CD4-positive, CD25-positive, alpha-beta regulatory T cell (primary cell): ENCODE measurements at regions not wholly inside any gene's neighbourhood (a gene's known extent, or its start where the extent isn't known, plus 50 kb on each side); places are given as distances from the start of the nearest gene placed in this dataset.

Source experiments
- ATAC-seq, 2 donors: fragments of 150-1000 bp; cut with Tn5 transposase; one replicate each; pipeline ENCODE4 v1.10.0; 2021; ENCODE audit warnings: low read depth in 2 of 2, moderate number of reproducible peaks in 2 of 2, moderate library complexity in 1 of 2
- DNase-seq, 3 donors: peaks; one replicate each; pipeline versions ENCODE4 v3.0.0 to v3.0.0-alpha.2; 2012 to 2022; ENCODE audit warnings: mixed read lengths in 1 of 3
- H3K27ac ChIP-seq: one replicate; pipeline ENCODE4 v1.7.0; 2013; ENCODE audit warnings: mild to moderate bottlenecking, low read length; ENCODE audit not compliant: insufficient read depth, poor library complexity, severe bottlenecking
- H3K27me3 ChIP-seq: one replicate; pipeline ENCODE4 v1.7.0; 2013; ENCODE audit warnings: low read length; ENCODE audit not compliant: control insufficient read depth, insufficient read depth
- H3K36me3 ChIP-seq: one replicate; pipeline ENCODE4 v1.7.0; 2013; ENCODE audit warnings: mild to moderate bottlenecking, low read length, moderate library complexity; ENCODE audit not compliant: control insufficient read depth, insufficient read depth
- H3K4me1 ChIP-seq: 2 replicates; pipeline ENCODE4 v1.7.0; 2013; ENCODE audit warnings: mild to moderate bottlenecking, low read length; ENCODE audit not compliant: insufficient read depth, control insufficient read depth, poor library complexity, severe bottlenecking
- H3K4me3 ChIP-seq: one replicate; pipeline ENCODE4 v1.7.0; 2013; ENCODE audit warnings: low read depth, mild to moderate bottlenecking, low read length, moderate library complexity
- H3K9me3 ChIP-seq, 2 experiments: 1 replicate in 1 of 2; 2 replicates in 1 of 2; pipeline ENCODE4 v1.7.0; 2013; ENCODE audit warnings: low read length in 2 of 2, mild to moderate bottlenecking in 1 of 2, moderate library complexity in 1 of 2; ENCODE audit not compliant: control insufficient read depth in 2 of 2
- H3K27ac Mint-ChIP-seq, 3 donors: one replicate each; pipeline ENCODE4 v1.8.0; 2020 to 2022; ENCODE audit warnings: mild to moderate bottlenecking in 3 of 3, mixed read lengths in 3 of 3, moderate library complexity in 2 of 3
- H3K27me3 Mint-ChIP-seq: one replicate; pipeline ENCODE4 v1.8.0; 2022; ENCODE audit warnings: mild to moderate bottlenecking, mixed read lengths
- H3K36me3 Mint-ChIP-seq: one replicate; pipeline ENCODE4 v1.8.0; 2020; ENCODE audit warnings: mixed read lengths
- H3K4me1 Mint-ChIP-seq, 4 donors: one replicate each; pipeline ENCODE4 v1.8.0; 2020 to 2022; ENCODE audit warnings: mixed read lengths in 4 of 4, mild to moderate bottlenecking in 1 of 4
- H3K4me3 Mint-ChIP-seq, 4 donors: one replicate each; pipeline ENCODE4 v1.8.0; 2020 to 2022; ENCODE audit warnings: mild to moderate bottlenecking in 4 of 4, mixed read lengths in 4 of 4, moderate library complexity in 3 of 4
- H3K9me3 Mint-ChIP-seq, 7 donors: one replicate each; pipeline ENCODE4 v1.8.0; 2020 to 2022; ENCODE audit warnings: mixed read lengths in 7 of 7, mild to moderate bottlenecking in 3 of 7, moderate library complexity in 2 of 7

- Mint-ChIP-seq H3K9me3 (peaks cover 3 to 7% (median 4%) of the 10 kb centered on the region in 7 donors), H3K27me3 (peaks cover 12% of the 10 kb centered on the region), H3K36me3 (peaks cover 11% of the 10 kb centered on the region), H3K4me3 (no peak overlapping the region), H3K27ac (no peak overlapping the region), H3K4me1 (peaks cover 0 to 10% (median 8%) of the 10 kb centered on the region in 4 donors)
- no peaks in the 10 kb centered on the region for H3K36me3 ChIP-seq
- no peak overlapping the region for H3K4me3 ChIP-seq
- DNase-seq (no peak), ATAC-seq (no peak)
- no peaks in the 10 kb centered on the region for H3K4me1 ChIP-seq
- H3K27ac ChIP-seq, result no peak overlapping the region
- H3K27me3 ChIP-seq, result no peaks in the 10 kb centered on the region
- no peaks in the 10 kb centered on the region for H3K9me3 ChIP-seq
These were observed 223.6 kb upstream of the PREP start for GRCh38 chr6:105626295-105627158.

- no peak for DNase-seq
- no peaks in the 10 kb centered on the region for H3K36me3 ChIP-seq
- no peak overlapping the region for H3K27ac ChIP-seq
- peaks cover 4% of the 10 kb centered on the region for H3K27me3 Mint-ChIP-seq
- no peak for ATAC-seq
- H3K4me1 Mint-ChIP-seq, result peaks cover 0 to 12% (median 9%) of the 10 kb centered on the region in 4 donors
- no peaks in the 10 kb centered on the region for H3K4me1 ChIP-seq
- no peak overlapping the region for H3K4me3 ChIP-seq
- no peaks in the 10 kb centered on the region for H3K9me3 ChIP-seq
- H3K27me3 ChIP-seq, result no peaks in the 10 kb centered on the region
- H3K4me3 Mint-ChIP-seq, result no peak overlapping the region
- H3K27ac Mint-ChIP-seq, result no peak overlapping the region
- no peaks in the 10 kb centered on the region for H3K36me3 Mint-ChIP-seq
- H3K9me3 Mint-ChIP-seq, result peaks cover 0 to 6% (median 1%) of the 10 kb centered on the region in 7 donors
These were observed 221.1 kb upstream of the PREP start for GRCh38 chr6:105624021-105624420.

GRCh38 chr6:105622226-105622625, 219.3 kb upstream of the PREP start:
- H3K4me1 Mint-ChIP-seq, result peaks cover 0 to 12% (median 7%) of the 10 kb centered on the region in 4 donors
- DNase-seq, result no peak

GRCh38 chr6:105621564-105622175, 218.8 kb upstream of the PREP start:
- no peaks in the 10 kb centered on the region for H3K9me3 ChIP-seq

More at GRCh38 chr6:105622226-105622625, 219.3 kb upstream of the PREP start:
- H3K36me3 Mint-ChIP-seq, result no peaks in the 10 kb centered on the region
- Histone ChIP-seq H3K36me3 (no peaks in the 10 kb centered on the region), H3K27me3 (no peaks in the 10 kb centered on the region), H3K27ac (no peak overlapping the region), H3K4me3 (no peak overlapping the region), H3K9me3 (no peaks in the 10 kb centered on the region), H3K4me1 (no peaks in the 10 kb centered on the region)
- ATAC-seq, result no peak
- peaks cover 4% of the 10 kb centered on the region for H3K27me3 Mint-ChIP-seq
- no peak overlapping the region for H3K27ac Mint-ChIP-seq
- no peak overlapping the region for H3K4me3 Mint-ChIP-seq
- peaks cover 0 to 6% (median 1%) of the 10 kb centered on the region in 7 donors for H3K9me3 Mint-ChIP-seq

GRCh38 chr6:105620878-105621277, 218.0 kb upstream of the PREP start:
- H3K4me1 Mint-ChIP-seq, result peaks cover 0 to 7% (median 2%) of the 10 kb centered on the region in 4 donors
- H3K9me3 Mint-ChIP-seq, result peaks cover 0 to 6% (median 1%) of the 10 kb centered on the region in 7 donors
- no peaks in the 10 kb centered on the region for H3K9me3 ChIP-seq
- no peaks in the 10 kb centered on the region for H3K36me3 Mint-ChIP-seq
- no peak overlapping the region for H3K4me3 Mint-ChIP-seq
- ATAC-seq (no peak), DNase-seq (no peak)
- H3K4me3 ChIP-seq, result no peak overlapping the region
- H3K4me1 ChIP-seq, result no peaks in the 10 kb centered on the region
- no peak overlapping the region for H3K27ac ChIP-seq
- H3K36me3 ChIP-seq, result no peaks in the 10 kb centered on the region
- no peaks in the 10 kb centered on the region for H3K27me3 ChIP-seq
- no peak overlapping the region for H3K27ac Mint-ChIP-seq
- no peaks in the 10 kb centered on the region for H3K27me3 Mint-ChIP-seq

More at GRCh38 chr6:105621564-105622175, 218.8 kb upstream of the PREP start:
- Mint-ChIP-seq H3K27me3 (peaks cover 1% of the 10 kb centered on the region), H3K4me3 (no peak overlapping the region), H3K9me3 (peaks cover 0 to 6% (median 1%) of the 10 kb centered on the region in 7 donors), H3K36me3 (no peaks in the 10 kb centered on the region), H3K4me1 (peaks cover 0 to 8% (median 6%) of the 10 kb centered on the region in 4 donors), H3K27ac (peak overlapping the region in 1 of 3 donors; percentile 1)
- no peak overlapping the region for H3K27ac ChIP-seq
- ATAC-seq (no peak), DNase-seq (no peak)
- H3K36me3 ChIP-seq, result no peaks in the 10 kb centered on the region
- H3K4me3 ChIP-seq, result no peak overlapping the region
- H3K27me3 ChIP-seq, result no peaks in the 10 kb centered on the region
- H3K4me1 ChIP-seq, result no peaks in the 10 kb centered on the region

GRCh38 chr6:105619971-105620741, 217.3 kb upstream of the PREP start:
- no peak for DNase-seq
- no peaks in the 10 kb centered on the region for H3K27me3 ChIP-seq
- no peak overlapping the region for H3K27ac ChIP-seq
- Mint-ChIP-seq H3K36me3 (no peaks in the 10 kb centered on the region), H3K4me1 (peaks cover 0 to 7% (median 2%) of the 10 kb centered on the region in 4 donors), H3K4me3 (no peak overlapping the region), H3K27me3 (no peaks in the 10 kb centered on the region), H3K9me3 (peaks cover 0 to 6% (median 2%) of the 10 kb centered on the region in 7 donors), H3K27ac (no peak overlapping the region)
- ATAC-seq, result no peak
- H3K4me1 ChIP-seq, result no peaks in the 10 kb centered on the region
- no peak overlapping the region for H3K4me3 ChIP-seq
- no peaks in the 10 kb centered on the region for H3K9me3 ChIP-seq
- no peaks in the 10 kb centered on the region for H3K36me3 ChIP-seq

- Mint-ChIP-seq H3K27me3 (no peaks in the 10 kb centered on the region), H3K4me1 (peaks cover 0 to 4% (median 2%) of the 10 kb centered on the region in 4 donors), H3K27ac (no peak overlapping the region), H3K9me3 (peaks cover 0 to 8% (median 2%) of the 10 kb centered on the region in 7 donors), H3K4me3 (no peak overlapping the region), H3K36me3 (no peaks in the 10 kb centered on the region)
- DNase-seq (no peak), ATAC-seq (no peak)
- no peak overlapping the region for H3K27ac ChIP-seq
- H3K9me3 ChIP-seq, result no peaks in the 10 kb centered on the region
- no peak overlapping the region for H3K4me3 ChIP-seq
- no peaks in the 10 kb centered on the region for H3K4me1 ChIP-seq
- H3K27me3 ChIP-seq, result no peaks in the 10 kb centered on the region
- no peaks in the 10 kb centered on the region for H3K36me3 ChIP-seq
These were observed 215.4 kb upstream of the PREP start for GRCh38 chr6:105618247-105618646.
